Progenitor cell of endocrine pancreas (in vitro differentiated cells): ENCODE measurements at regions not wholly inside any gene's neighbourhood (a gene's known extent, or its start where the extent isn't known, plus 50 kb on each side); places are given as distances from the start of the nearest gene placed in this dataset.

Experiments
- DNase-seq: peaks from one replicate; pipeline ENCODE4 v3.0.0; 2021; ENCODE audit warnings: low spot score; ENCODE audit not compliant: unreplicated experiment
- H3K27ac Mint-ChIP-seq: 2 replicates; pipeline ENCODE4 v1.8.0; 2021; ENCODE audit warnings: mild to moderate bottlenecking, moderate library complexity, mixed read lengths
- H3K27me3 Mint-ChIP-seq: 2 replicates; pipeline ENCODE4 v1.8.0; 2021; ENCODE audit warnings: mixed read lengths
- H3K36me3 Mint-ChIP-seq: 2 replicates; pipeline ENCODE4 v1.8.0; 2022; ENCODE audit warnings: mixed read lengths; ENCODE audit not compliant: insufficient read depth
- H3K4me1 Mint-ChIP-seq: 2 replicates; pipeline ENCODE4 v1.8.0; 2021; ENCODE audit warnings: low read depth, mixed read lengths
- H3K4me3 Mint-ChIP-seq: 2 replicates; pipeline ENCODE4 v1.8.0; 2021; ENCODE audit warnings: low read depth, mild to moderate bottlenecking, moderate library complexity, mixed read lengths
- H3K9me3 Mint-ChIP-seq: 2 replicates; pipeline ENCODE4 v1.8.0; 2021; ENCODE audit warnings: low read depth, mixed read lengths
- TF ChIP-seq, protein P1 (sequence below): fragments of 200-600 bp; sonication (generic); IDR thresholded peaks from one replicate; pipeline ENCODE4 v1.5.0; 2021; ENCODE audit warnings: antibody characterized with exemption, mild to moderate bottlenecking; ENCODE audit not compliant: unreplicated experiment

- DNase-seq, result no peak
- TF ChIP-seq, protein P1, sequence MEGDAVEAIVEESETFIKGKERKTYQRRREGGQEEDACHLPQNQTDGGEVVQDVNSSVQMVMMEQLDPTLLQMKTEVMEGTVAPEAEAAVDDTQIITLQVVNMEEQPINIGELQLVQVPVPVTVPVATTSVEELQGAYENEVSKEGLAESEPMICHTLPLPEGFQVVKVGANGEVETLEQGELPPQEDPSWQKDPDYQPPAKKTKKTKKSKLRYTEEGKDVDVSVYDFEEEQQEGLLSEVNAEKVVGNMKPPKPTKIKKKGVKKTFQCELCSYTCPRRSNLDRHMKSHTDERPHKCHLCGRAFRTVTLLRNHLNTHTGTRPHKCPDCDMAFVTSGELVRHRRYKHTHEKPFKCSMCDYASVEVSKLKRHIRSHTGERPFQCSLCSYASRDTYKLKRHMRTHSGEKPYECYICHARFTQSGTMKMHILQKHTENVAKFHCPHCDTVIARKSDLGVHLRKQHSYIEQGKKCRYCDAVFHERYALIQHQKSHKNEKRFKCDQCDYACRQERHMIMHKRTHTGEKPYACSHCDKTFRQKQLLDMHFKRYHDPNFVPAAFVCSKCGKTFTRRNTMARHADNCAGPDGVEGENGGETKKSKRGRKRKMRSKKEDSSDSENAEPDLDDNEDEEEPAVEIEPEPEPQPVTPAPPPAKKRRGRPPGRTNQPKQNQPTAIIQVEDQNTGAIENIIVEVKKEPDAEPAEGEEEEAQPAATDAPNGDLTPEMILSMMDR, result no peak
- Mint-ChIP-seq H3K27ac (no peak overlapping the region), H3K36me3 (no peaks in the 10 kb centered on the region), H3K9me3 (no peaks in the 10 kb centered on the region), H3K27me3 (peaks cover 6% of the 10 kb centered on the region), H3K4me1 (peaks cover 1% of the 10 kb centered on the region), H3K4me3 (no peak overlapping the region)
Observed at GRCh38 chr2:239870863-239871262, 154.3 kb downstream of the NDUFA10 start.

DNA sequence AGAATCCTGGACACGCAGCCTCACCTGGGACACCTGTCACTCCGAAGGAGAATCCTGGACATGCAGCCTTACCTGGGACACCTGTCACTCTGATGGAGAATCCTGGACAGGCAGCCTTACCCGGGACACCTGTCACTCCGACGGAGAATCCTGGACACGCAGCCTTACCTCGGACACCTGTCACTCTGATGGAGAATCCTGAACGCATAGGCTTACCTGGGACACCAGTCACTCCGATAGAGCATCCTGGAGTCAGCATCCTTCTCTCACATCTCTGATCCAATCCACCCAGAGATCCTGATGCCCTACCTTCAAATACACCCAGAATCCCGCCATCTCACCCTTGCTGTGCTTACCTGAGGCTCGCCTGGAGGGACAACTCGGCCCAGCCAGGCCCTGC is 154.9 kb downstream of the NDUFA10 start:
- DNase-seq, result no peak
- Mint-ChIP-seq H3K4me1 (no peaks in the 10 kb centered on the region), H3K27me3 (peaks cover 6% of the 10 kb centered on the region), H3K4me3 (no peak overlapping the region), H3K9me3 (no peaks in the 10 kb centered on the region), H3K27ac (no peak overlapping the region), H3K36me3 (no peaks in the 10 kb centered on the region)
- TF ChIP-seq, protein P1, result no peak

- Mint-ChIP-seq H3K4me3 (no peak overlapping the region), H3K27me3 (peaks cover 6% of the 10 kb centered on the region), H3K9me3 (no peaks in the 10 kb centered on the region), H3K4me1 (no peaks in the 10 kb centered on the region), H3K36me3 (no peaks in the 10 kb centered on the region), H3K27ac (no peak overlapping the region)
- DNase-seq, result no peak
- TF ChIP-seq, protein P1, result no peak
Observed at GRCh38 chr2:239869272-239870155, 155.6 kb downstream of the NDUFA10 start.

DNA sequence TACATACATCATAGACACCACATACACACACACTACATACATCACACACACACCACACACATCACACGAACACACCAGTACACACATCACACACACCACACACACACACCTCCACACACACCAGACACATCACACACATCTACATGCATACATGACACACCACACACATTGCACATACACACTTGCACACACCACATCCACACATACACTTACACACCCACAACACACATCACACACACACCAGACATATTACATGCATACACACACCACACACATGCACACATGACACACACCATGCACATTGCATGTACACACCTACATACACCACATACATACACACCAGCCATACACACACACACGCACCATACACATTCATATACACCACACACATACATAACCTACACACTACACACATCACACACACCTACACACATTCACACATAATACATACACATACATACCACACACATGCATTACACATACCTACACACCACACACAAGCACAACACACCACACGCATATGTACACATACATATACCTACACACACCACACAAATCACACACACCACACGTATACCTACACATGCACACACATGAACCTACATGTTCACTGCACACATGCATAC is 156.5 kb downstream of the NDUFA10 start:
- TF ChIP-seq, protein P1, result no peak
- no peak for DNase-seq

DNA sequence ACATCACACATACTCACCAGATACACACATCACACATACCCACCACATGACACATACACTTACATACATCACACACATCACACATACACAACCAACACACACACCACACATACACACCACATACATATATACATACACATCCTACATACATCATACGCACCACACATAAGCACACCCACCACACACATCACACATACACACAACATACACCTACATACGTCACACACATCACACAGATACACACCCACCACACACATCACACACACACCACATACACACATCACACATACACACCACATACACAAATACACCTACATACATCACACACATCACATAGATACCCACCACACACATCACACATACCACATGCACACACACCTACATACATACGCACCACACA is 158.4 kb downstream of the NDUFA10 start:
- Mint-ChIP-seq H3K27me3 (peaks cover 8% of the 10 kb centered on the region), H3K4me3 (no peak overlapping the region), H3K27ac (no peak overlapping the region), H3K9me3 (no peaks in the 10 kb centered on the region), H3K36me3 (no peaks in the 10 kb centered on the region), H3K4me1 (no peaks in the 10 kb centered on the region)
- DNase-seq, result no peak
- TF ChIP-seq, protein P1, result no peak

More for the DNA sequence above, 156.5 kb downstream of the NDUFA10 start:
- H3K9me3 Mint-ChIP-seq, result no peaks in the 10 kb centered on the region
- H3K4me3 Mint-ChIP-seq, result no peak overlapping the region
- no peaks in the 10 kb centered on the region for H3K4me1 Mint-ChIP-seq
- no peaks in the 10 kb centered on the region for H3K36me3 Mint-ChIP-seq
- H3K27ac Mint-ChIP-seq, result no peak overlapping the region
- peaks cover 6% of the 10 kb centered on the region for H3K27me3 Mint-ChIP-seq
